Stimulated activated memory B cell treated with anti-CD40 and anti-IgM and Interleukin-4, amounts not matched to agents 10 μg/mL and 1 μg/mL and 100 μg/mL, for 72 hours (primary cell): ENCODE measurements at regions not wholly inside any gene's neighbourhood (a gene's known extent, or its start where the extent isn't known, plus 50 kb on each side); places are given as distances from the start of the nearest gene placed in this dataset.
"Not testable (repeated sequence)": the region's sequence is repeated elsewhere in the genome, so short reads cannot be mapped to it uniquely, and the experiment has no call there.

Experiments
- ATAC-seq: fragments of 150-1000 bp; cut with Tn5 transposase; 2 replicates; pipeline ENCODE4 v1.10.0; 2021
- H3K27ac Mint-ChIP-seq: one replicate; pipeline ENCODE4 v1.8.0; 2022; ENCODE audit warnings: mild to moderate bottlenecking, mixed read lengths
- H3K27me3 Mint-ChIP-seq: one replicate; pipeline ENCODE4 v1.8.0; 2022; ENCODE audit warnings: mixed read lengths
- H3K36me3 Mint-ChIP-seq: one replicate; pipeline ENCODE4 v1.8.0; 2022; ENCODE audit warnings: mixed read lengths
- H3K4me1 Mint-ChIP-seq: one replicate; pipeline ENCODE4 v1.8.0; 2022; ENCODE audit warnings: mixed read lengths
- H3K4me3 Mint-ChIP-seq: one replicate; pipeline ENCODE4 v1.8.0; 2022; ENCODE audit warnings: mild to moderate bottlenecking, moderate library complexity, mixed read lengths
- H3K9me3 Mint-ChIP-seq: one replicate; pipeline ENCODE4 v1.8.0; 2022; ENCODE audit warnings: mixed read lengths

GRCh38 chr1:67542747-67543146, 112.5 kb upstream of the SERBP1 start:
- no peaks in the 10 kb centered on the region for H3K9me3 Mint-ChIP-seq
- no peak for ATAC-seq
- H3K27ac Mint-ChIP-seq: no peak overlapping the region
- peaks cover 14% of the 10 kb centered on the region for H3K27me3 Mint-ChIP-seq
- no peaks in the 10 kb centered on the region for H3K4me1 Mint-ChIP-seq
- no peaks in the 10 kb centered on the region for H3K36me3 Mint-ChIP-seq
- H3K4me3 Mint-ChIP-seq: no peak overlapping the region

- no peak for ATAC-seq
- no peak overlapping the region for H3K4me3 Mint-ChIP-seq
- H3K36me3 Mint-ChIP-seq: no peaks in the 10 kb centered on the region
Measured at GRCh38 chr1:67544921-67545320, 114.7 kb upstream of the SERBP1 start.

GRCh38 chr1:67545364-67545763, 115.2 kb upstream of the SERBP1 start:
- Mint-ChIP-seq H3K36me3 (no peaks in the 10 kb centered on the region), H3K27ac (no peak overlapping the region), H3K4me1 (no peaks in the 10 kb centered on the region), H3K27me3 (peaks cover 27% of the 10 kb centered on the region), H3K4me3 (no peak overlapping the region), H3K9me3 (peaks cover 2% of the 10 kb centered on the region)
- no peak for ATAC-seq

More at GRCh38 chr1:67544921-67545320, 114.7 kb upstream of the SERBP1 start:
- Mint-ChIP-seq H3K27me3 (peaks cover 26% of the 10 kb centered on the region), H3K4me1 (no peaks in the 10 kb centered on the region), H3K9me3 (peaks cover 2% of the 10 kb centered on the region), H3K27ac (no peak overlapping the region)

GRCh38 chr1:67551375-67551774, 121.2 kb upstream of the SERBP1 start:
- no peaks in the 10 kb centered on the region for H3K36me3 Mint-ChIP-seq
- peaks cover 2% of the 10 kb centered on the region for H3K9me3 Mint-ChIP-seq
- peaks cover 38% of the 10 kb centered on the region for H3K27me3 Mint-ChIP-seq
- H3K4me3 Mint-ChIP-seq: no peak overlapping the region
- ATAC-seq: no peak
- H3K4me1 Mint-ChIP-seq: no peaks in the 10 kb centered on the region
- H3K27ac Mint-ChIP-seq: no peak overlapping the region

- ATAC-seq: no peak
- Mint-ChIP-seq H3K9me3 (peaks cover 2% of the 10 kb centered on the region), H3K27me3 (peaks cover 39% of the 10 kb centered on the region), H3K4me3 (no peak overlapping the region), H3K36me3 (no peaks in the 10 kb centered on the region), H3K4me1 (no peaks in the 10 kb centered on the region), H3K27ac (no peak overlapping the region)
Measured at GRCh38 chr1:67552336-67552759, 122.1 kb upstream of the SERBP1 start.

- H3K27ac Mint-ChIP-seq, H3K4me1 Mint-ChIP-seq, H3K36me3 Mint-ChIP-seq, ATAC-seq, H3K9me3 Mint-ChIP-seq, H3K4me3 Mint-ChIP-seq: not testable (repeated sequence)
- peaks cover 52% of the 10 kb centered on the region for H3K27me3 Mint-ChIP-seq
Measured at GRCh38 chr1:67554204-67554603, 124.0 kb upstream of the SERBP1 start.

GRCh38 chr1:67555461-67556296, 125.5 kb upstream of the SERBP1 start:
- Mint-ChIP-seq H3K36me3 (no peaks in the 10 kb centered on the region), H3K4me3 (no peak overlapping the region), H3K4me1 (no peaks in the 10 kb centered on the region), H3K9me3 (no peaks in the 10 kb centered on the region), H3K27ac (no peak overlapping the region), H3K27me3 (peaks cover 50% of the 10 kb centered on the region)
- ATAC-seq: no peak

GRCh38 chr1:67556297-67556900, 126.2 kb upstream of the SERBP1 start:
- Mint-ChIP-seq H3K4me1 (no peaks in the 10 kb centered on the region), H3K9me3 (no peaks in the 10 kb centered on the region), H3K27ac (no peak overlapping the region), H3K27me3 (peaks cover 45% of the 10 kb centered on the region), H3K36me3 (no peaks in the 10 kb centered on the region), H3K4me3 (no peak overlapping the region)
- ATAC-seq: no peak

- Mint-ChIP-seq H3K36me3 (no peaks in the 10 kb centered on the region), H3K4me1 (no peaks in the 10 kb centered on the region)
- no peak for ATAC-seq
Measured at GRCh38 chr1:67557696-67558448, 127.1 kb upstream of the GADD45A start.

GRCh38 chr1:67558449-67559193, 126.4 kb upstream of the GADD45A start:
- Mint-ChIP-seq H3K27ac (no peak overlapping the region), H3K4me1 (no peaks in the 10 kb centered on the region), H3K9me3 (no peaks in the 10 kb centered on the region), H3K27me3 (peaks cover 34% of the 10 kb centered on the region), H3K4me3 (no peak overlapping the region), H3K36me3 (no peaks in the 10 kb centered on the region)
- no peak for ATAC-seq

More at GRCh38 chr1:67557696-67558448, 127.1 kb upstream of the GADD45A start:
- no peaks in the 10 kb centered on the region for H3K9me3 Mint-ChIP-seq
- H3K27me3 Mint-ChIP-seq: peaks cover 34% of the 10 kb centered on the region
- no peak overlapping the region for H3K4me3 Mint-ChIP-seq
- no peak overlapping the region for H3K27ac Mint-ChIP-seq

GRCh38 chr1:67559222-67559700, 125.7 kb upstream of the GADD45A start:
- peaks cover 4% of the 10 kb centered on the region for H3K9me3 Mint-ChIP-seq
- H3K4me1 Mint-ChIP-seq: no peaks in the 10 kb centered on the region
- no peak overlapping the region for H3K4me3 Mint-ChIP-seq
- no peak for ATAC-seq
- peaks cover 34% of the 10 kb centered on the region for H3K27me3 Mint-ChIP-seq
- no peaks in the 10 kb centered on the region for H3K36me3 Mint-ChIP-seq
- H3K27ac Mint-ChIP-seq: no peak overlapping the region

GRCh38 chr1:67560580-67561255, 124.3 kb upstream of the GADD45A start:
- Mint-ChIP-seq H3K4me1 (no peaks in the 10 kb centered on the region), H3K36me3 (no peaks in the 10 kb centered on the region), H3K27me3 (peaks cover 34% of the 10 kb centered on the region), H3K9me3 (peaks cover 5% of the 10 kb centered on the region), H3K4me3 (no peak overlapping the region), H3K27ac (no peak overlapping the region)
- no peak for ATAC-seq

GRCh38 chr1:67561704-67562113, 123.3 kb upstream of the GADD45A start:
- ATAC-seq: peak; percentile 73
- Mint-ChIP-seq H3K27ac (no peak overlapping the region), H3K4me1 (no peaks in the 10 kb centered on the region), H3K4me3 (no peak overlapping the region), H3K9me3 (peaks cover 5% of the 10 kb centered on the region), H3K27me3 (peaks cover 30% of the 10 kb centered on the region), H3K36me3 (no peaks in the 10 kb centered on the region)

- Mint-ChIP-seq H3K4me3 (no peak overlapping the region), H3K36me3 (no peaks in the 10 kb centered on the region), H3K27ac (no peak overlapping the region)
Measured at GRCh38 chr1:67563684-67564083, 121.3 kb upstream of the GADD45A start.

More at GRCh38 chr1:67563684-67564083, 121.3 kb upstream of the GADD45A start:
- peaks cover 11% of the 10 kb centered on the region for H3K27me3 Mint-ChIP-seq
- no peak for ATAC-seq
- H3K4me1 Mint-ChIP-seq: no peaks in the 10 kb centered on the region
- H3K9me3 Mint-ChIP-seq: peaks cover 5% of the 10 kb centered on the region
